Panc1 (cell line): ENCODE measurements at regions not wholly inside any gene's neighbourhood (a gene's known extent, or its start where the extent isn't known, plus 50 kb on each side); places are given as distances from the start of the nearest gene placed in this dataset.

Experiments
- ATAC-seq: fragments of 200-7000 bp; cut with Tn5 transposase; 2 replicates; pipeline ENCODE4 v1.9.1; 2020; ENCODE audit warnings: mild to moderate bottlenecking, moderate library complexity
- BruUV-seq: library from RNA; stranded (reverse); fragments of 400-500 nt; replicated peaks from 2 replicates; lab custom pipeline; 2021; lab: Mats Ljungman, UMichigan
- CTCF ChIA-PET: fragments of 300-600 bp; sonication (Branson Sonifier 250); formaldehyde crosslinking; loops from one replicate; lab custom pipeline; 2022; ENCODE audit warnings: antibody characterized with exemption; lab: Charles Lee
- POLR2A ChIA-PET: fragments of 300-600 bp; sonication (Branson Sonifier 250); formaldehyde crosslinking; loops from one replicate; lab custom pipeline; 2022; ENCODE audit warnings: antibody characterized with exemption; lab: Charles Lee
- DNase-seq: peaks from one replicate; pipeline ENCODE4 v3.0.0-alpha.2; 2010; ENCODE audit warnings: low read depth, low spot score
- H3K27ac ChIP-seq: 2 replicates; pipeline ENCODE4 v1.5.1; 2011; ENCODE audit warnings: mild to moderate bottlenecking, low read length, inconsistent platforms
- H3K27me3 ChIP-seq: fragments of 200-500 bp; sonication (Bioruptor generic); 2 replicates; pipeline ENCODE4 v1.6.0; 2014; ENCODE audit warnings: low read length, inconsistent platforms; ENCODE audit not compliant: control insufficient read depth, insufficient read depth
- H3K36me3 ChIP-seq: fragments of 200-500 bp; sonication (Bioruptor generic); 2 replicates; pipeline ENCODE4 v1.5.1; 2014; ENCODE audit warnings: inconsistent platforms, mild to moderate bottlenecking, low read length, moderate library complexity; ENCODE audit not compliant: control insufficient read depth, insufficient read depth
- H3K4me1 ChIP-seq: 2 replicates; pipeline ENCODE4 v1.5.1; 2011; ENCODE audit warnings: inconsistent platforms, mild to moderate bottlenecking, low read length, moderate library complexity; ENCODE audit not compliant: control insufficient read depth, insufficient read depth
- H3K4me3 ChIP-seq, 2 experiments: 2 replicates each; pipeline ENCODE4 v1.5.1; 2011 to 2012; ENCODE audit warnings: low read depth in 2 of 2, low read length in 2 of 2, mild to moderate bottlenecking in 2 of 2, inconsistent platforms in 1 of 2, moderate library complexity in 1 of 2
- H3K9me3 ChIP-seq: fragments of 200-500 bp; sonication (Bioruptor generic); 2 replicates; pipeline ENCODE4 v1.5.1; 2014; ENCODE audit warnings: low read depth, mild to moderate bottlenecking, inconsistent platforms, low read length, moderate library complexity; ENCODE audit not compliant: control insufficient read depth, insufficient read depth
- CTCF ChIP-seq: fragments of 450-650 bp; IDR thresholded peaks from 2 replicates; pipeline ENCODE4 v1.5.1; 2017; ENCODE audit warnings: mild to moderate bottlenecking
- POLR2AphosphoS5 ChIP-seq: IDR thresholded peaks from 2 replicates; pipeline ENCODE4 v1.6.1; 2012; ENCODE audit warnings: mild to moderate bottlenecking, low read depth, low read length, moderate library complexity
- SIN3A ChIP-seq: IDR thresholded peaks from 2 replicates; pipeline ENCODE4 v1.6.1; 2012; ENCODE audit warnings: low read depth, mild to moderate bottlenecking, low read length, moderate library complexity, borderline replicate concordance; ENCODE audit not compliant: insufficient read depth
- TCF7L2 ChIP-seq: IDR thresholded peaks from 2 replicates; pipeline ENCODE4 v1.6.1; 2011; ENCODE audit warnings: mild to moderate bottlenecking, low read depth, low read length, inconsistent platforms
- in situ Hi-C: cut with HindIII; loops from 2 replicates; pipeline ENCODE4 v1.10.0; 2016; ENCODE audit warnings: low sequenced_read_pairs, low pct_unique_long_range_greater_than_20kb
- intact Hi-C: fragments of 100-400 bp; cut with micrococcal nuclease; formaldehyde crosslinking; loops from one replicate; pipeline ENCODE4 v1.10.0; 2022; ENCODE audit not compliant: unreplicated experiment
- TF ChIP-seq, protein P1 (sequence below), 2 experiments: IDR thresholded peaks; 2 replicates each; pipeline ENCODE4 v1.6.1; 2011 to 2012; ENCODE audit warnings: low read depth in 2 of 2, control low read depth in 1 of 2, low read length in 1 of 2, mild to moderate bottlenecking in 1 of 2, moderate library complexity in 1 of 2; ENCODE audit not compliant: insufficient read depth in 1 of 2

GRCh38 chr16:13390986-13391305, 489.5 kb downstream of the SHISA9 start:
- POLR2A ChIA-PET: no interaction called here
- intact Hi-C loops: no loop called here
- BruUV-seq: no TSS peak

DNA sequence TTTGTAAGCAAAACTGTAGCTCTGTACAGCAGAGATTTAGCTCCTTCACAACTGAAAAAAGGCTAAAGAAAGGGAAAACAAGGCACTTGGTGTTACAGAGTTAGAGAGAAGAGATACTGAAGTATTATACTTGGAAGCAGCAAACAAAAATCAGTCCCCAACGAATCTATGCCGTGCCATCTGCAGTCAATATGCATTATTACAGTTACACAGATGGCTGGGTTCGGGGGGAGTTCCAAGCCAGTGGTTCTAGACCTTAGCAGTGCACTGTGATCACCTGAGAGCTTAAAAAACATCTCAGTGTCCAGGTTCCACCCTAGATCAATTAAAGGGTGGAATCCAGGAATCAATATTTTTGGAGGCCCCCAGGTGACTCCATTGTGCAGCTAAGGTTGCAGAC, 489.9 kb downstream of the SHISA9 start:
- ChIA-PET POLR2A (no interaction called here), CTCF (no interaction called here)

More at GRCh38 chr16:13390986-13391305, 489.5 kb downstream of the SHISA9 start:
- no peak for ATAC-seq
- Histone ChIP-seq H3K36me3 (no peaks in the 10 kb centered on the region), H3K27ac (no peak overlapping the region), H3K4me1 (no peaks in the 10 kb centered on the region), H3K9me3 (peaks cover 10% of the 10 kb centered on the region; the same call in 1 of the 2 replicates), H3K27me3 (no peaks in the 10 kb centered on the region), H3K4me3 (no peak overlapping the region)
- CTCF ChIA-PET: no interaction called here
- TF ChIP-seq SIN3A (no peak), CTCF (no peak), TCF7L2 (no peak), POLR2AphosphoS5 (no peak)
- TF ChIP-seq, protein P1, sequence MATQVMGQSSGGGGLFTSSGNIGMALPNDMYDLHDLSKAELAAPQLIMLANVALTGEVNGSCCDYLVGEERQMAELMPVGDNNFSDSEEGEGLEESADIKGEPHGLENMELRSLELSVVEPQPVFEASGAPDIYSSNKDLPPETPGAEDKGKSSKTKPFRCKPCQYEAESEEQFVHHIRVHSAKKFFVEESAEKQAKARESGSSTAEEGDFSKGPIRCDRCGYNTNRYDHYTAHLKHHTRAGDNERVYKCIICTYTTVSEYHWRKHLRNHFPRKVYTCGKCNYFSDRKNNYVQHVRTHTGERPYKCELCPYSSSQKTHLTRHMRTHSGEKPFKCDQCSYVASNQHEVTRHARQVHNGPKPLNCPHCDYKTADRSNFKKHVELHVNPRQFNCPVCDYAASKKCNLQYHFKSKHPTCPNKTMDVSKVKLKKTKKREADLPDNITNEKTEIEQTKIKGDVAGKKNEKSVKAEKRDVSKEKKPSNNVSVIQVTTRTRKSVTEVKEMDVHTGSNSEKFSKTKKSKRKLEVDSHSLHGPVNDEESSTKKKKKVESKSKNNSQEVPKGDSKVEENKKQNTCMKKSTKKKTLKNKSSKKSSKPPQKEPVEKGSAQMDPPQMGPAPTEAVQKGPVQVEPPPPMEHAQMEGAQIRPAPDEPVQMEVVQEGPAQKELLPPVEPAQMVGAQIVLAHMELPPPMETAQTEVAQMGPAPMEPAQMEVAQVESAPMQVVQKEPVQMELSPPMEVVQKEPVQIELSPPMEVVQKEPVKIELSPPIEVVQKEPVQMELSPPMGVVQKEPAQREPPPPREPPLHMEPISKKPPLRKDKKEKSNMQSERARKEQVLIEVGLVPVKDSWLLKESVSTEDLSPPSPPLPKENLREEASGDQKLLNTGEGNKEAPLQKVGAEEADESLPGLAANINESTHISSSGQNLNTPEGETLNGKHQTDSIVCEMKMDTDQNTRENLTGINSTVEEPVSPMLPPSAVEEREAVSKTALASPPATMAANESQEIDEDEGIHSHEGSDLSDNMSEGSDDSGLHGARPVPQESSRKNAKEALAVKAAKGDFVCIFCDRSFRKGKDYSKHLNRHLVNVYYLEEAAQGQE (IDR thresholded peaks at IDR 0.05; ENCODE audit: insufficient read depth in 1 of 2, low read depth in 2 of 2, low read length in 1 of 2): no peak
- DNase-seq: no peak
- in situ Hi-C loops: no loop called here

More for the DNA sequence above, 489.9 kb downstream of the SHISA9 start:
- BruUV-seq: no TSS peak
- Histone ChIP-seq H3K4me3 (no peak overlapping the region), H3K4me1 (no peaks in the 10 kb centered on the region), H3K36me3 (no peaks in the 10 kb centered on the region), H3K9me3 (0 out of 2 replicates have a peak, but pooled peaks cover 6% of the 10 kb centered on the region), H3K27me3 (no peaks in the 10 kb centered on the region), H3K27ac (no peak overlapping the region)
- intact Hi-C loops (no loop called here), in situ Hi-C loops (no loop called here)
- TF ChIP-seq, protein P1 (IDR thresholded peaks at IDR 0.05; ENCODE audit: insufficient read depth in 1 of 2, low read depth in 2 of 2, low read length in 1 of 2): no peak
- no peak for TF ChIP-seq TCF7L2
- no peak for TF ChIP-seq CTCF
- no peak for TF ChIP-seq POLR2AphosphoS5
- no peak for TF ChIP-seq SIN3A
- DNase-seq: no peak
- ATAC-seq: no peak
